Erythroblast (primary cell): ENCODE measurements at regions not wholly inside any gene's neighbourhood (a gene's known extent, or its start where the extent isn't known, plus 50 kb on each side); places are given as distances from the start of the nearest gene placed in this dataset.

Experiments
- GATA1 ChIP-seq: IDR thresholded peaks from 2 replicates; pipeline ENCODE4 v1.6.1; 2011; ENCODE audit warnings: low read depth, mild to moderate bottlenecking, control low read depth, low read length, moderate library complexity
- POLR2A ChIP-seq: IDR thresholded peaks from 2 replicates; pipeline ENCODE4 v1.6.1; 2011; ENCODE audit warnings: mild to moderate bottlenecking, low read length

DNA sequence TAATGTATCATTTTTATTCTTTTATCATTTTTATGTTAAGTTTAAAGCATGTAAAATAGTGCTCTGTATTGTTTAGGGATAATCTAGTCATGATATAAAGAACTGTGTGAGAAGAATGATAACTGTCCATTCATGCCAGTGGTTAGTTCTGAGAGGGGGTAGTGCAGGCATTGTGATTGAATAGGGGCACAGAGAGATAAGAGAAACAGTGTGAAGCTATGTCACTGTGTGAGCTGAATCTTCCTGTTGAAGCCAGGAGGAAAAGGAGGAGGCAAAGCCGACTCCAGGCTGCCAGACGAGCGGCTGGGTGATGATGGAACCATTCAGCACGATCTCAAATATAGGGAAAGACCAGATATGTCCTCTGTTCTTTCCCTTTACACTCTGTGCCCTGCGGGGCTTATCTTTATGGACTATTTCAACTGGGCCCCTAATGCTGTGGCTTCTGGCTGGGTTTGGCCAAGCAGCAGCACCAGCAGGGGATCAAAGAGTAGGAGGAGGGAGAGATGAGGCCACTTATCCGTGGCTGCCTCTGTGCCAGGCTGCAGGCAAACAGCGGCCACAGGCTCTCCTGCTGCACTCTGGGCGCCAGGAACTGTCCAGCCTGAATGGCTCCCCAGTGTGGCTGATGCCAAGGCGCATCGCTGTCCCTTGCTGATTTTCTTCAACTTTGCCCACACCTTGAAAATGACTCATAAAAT, 128.0 kb downstream of the SPP2 start:
- no peak for TF ChIP-seq POLR2A
- no peak for TF ChIP-seq GATA1
